H9 (cell line): ENCODE measurements at regions not wholly inside any gene's neighbourhood (a gene's known extent, or its start where the extent isn't known, plus 50 kb on each side); places are given as distances from the start of the nearest gene placed in this dataset.

Experiments used
- DNase-seq: peaks from one replicate; pipeline ENCODE4 v3.0.0-alpha.2; 2017
- H2AFZ ChIP-seq: one replicate; pipeline ENCODE4 v1.6.1; 2013; ENCODE audit warnings: mild to moderate bottlenecking, low read length, control low read depth, moderate library complexity
- H2AK5ac ChIP-seq: 2 replicates; pipeline ENCODE4 v1.6.1; 2013; ENCODE audit warnings: low read length, control low read depth, mixed read lengths; ENCODE audit not compliant: insufficient read length
- H2BK120ac ChIP-seq: one replicate; pipeline ENCODE4 v1.6.1; 2013; ENCODE audit warnings: low read depth, mild to moderate bottlenecking, low read length, control low read depth, inconsistent platforms; ENCODE audit not compliant: poor library complexity, severe bottlenecking
- H2BK12ac ChIP-seq: 2 replicates; pipeline ENCODE4 v1.6.1; 2013; ENCODE audit warnings: low read length, control low read depth, mixed read lengths, low read depth; ENCODE audit not compliant: insufficient read length
- H2BK15ac ChIP-seq: 2 replicates; pipeline ENCODE4 v1.6.1; 2013; ENCODE audit warnings: low read depth, low read length, control low read depth
- H2BK20ac ChIP-seq: one replicate; pipeline ENCODE4 v1.6.1; 2013; ENCODE audit warnings: low read depth, mild to moderate bottlenecking, low read length, control low read depth, inconsistent platforms; ENCODE audit not compliant: poor library complexity, severe bottlenecking
- H2BK5ac ChIP-seq: 2 replicates; pipeline ENCODE4 v1.6.1; 2013; ENCODE audit warnings: low read length, control low read depth, mixed read lengths; ENCODE audit not compliant: insufficient read length
- H3K14ac ChIP-seq: 2 replicates; pipeline ENCODE4 v1.6.1; 2013; ENCODE audit warnings: low read length, control low read depth; ENCODE audit not compliant: insufficient read depth
- H3K18ac ChIP-seq: 2 replicates; pipeline ENCODE4 v1.6.1; 2013; ENCODE audit warnings: low read depth, mild to moderate bottlenecking, mixed read lengths, low read length, control low read depth; ENCODE audit not compliant: insufficient read length
- H3K23ac ChIP-seq: 2 replicates; pipeline ENCODE4 v1.6.1; 2013; ENCODE audit warnings: low read length, control low read depth, mixed read lengths, low read depth; ENCODE audit not compliant: insufficient read length
- H3K23me2 ChIP-seq: 2 replicates; pipeline ENCODE4 v1.6.1; 2013; ENCODE audit warnings: low read depth, mild to moderate bottlenecking, mixed read lengths, low read length, control low read depth; ENCODE audit not compliant: insufficient read length, poor library complexity, severe bottlenecking
- H3K27ac ChIP-seq: 2 replicates; pipeline ENCODE4 v1.5.1; 2013; ENCODE audit warnings: low read length, control low read depth, mixed read lengths, low read depth; ENCODE audit not compliant: insufficient read length
- H3K27me3 ChIP-seq: 2 replicates; pipeline ENCODE4 v1.6.1; 2013; ENCODE audit warnings: low read length, control low read depth, inconsistent platforms; ENCODE audit not compliant: insufficient read depth
- H3K4ac ChIP-seq: 2 replicates; pipeline ENCODE4 v1.6.1; 2013; ENCODE audit warnings: low read depth, mild to moderate bottlenecking, control low read depth, inconsistent platforms, low read length, moderate library complexity
- H3K4me1 ChIP-seq: 2 replicates; pipeline ENCODE4 v1.6.1; 2013; ENCODE audit warnings: low read length, control low read depth, inconsistent platforms; ENCODE audit not compliant: insufficient read depth
- H3K4me2 ChIP-seq: 2 replicates; pipeline ENCODE4 v1.6.1; 2013; ENCODE audit warnings: low read length, control low read depth, mixed read lengths; ENCODE audit not compliant: insufficient read length, insufficient read depth
- H3K56ac ChIP-seq: 2 replicates; pipeline ENCODE4 v1.6.1; 2013; ENCODE audit warnings: low read depth, mild to moderate bottlenecking, mixed read lengths, low read length, control low read depth; ENCODE audit not compliant: insufficient read length
- H3K79me1 ChIP-seq: 2 replicates; pipeline ENCODE4 v1.6.1; 2013; ENCODE audit warnings: low read depth, mild to moderate bottlenecking, moderate library complexity, low read length, control low read depth, inconsistent platforms; ENCODE audit not compliant: insufficient read depth, poor library complexity, severe bottlenecking
- H3K79me2 ChIP-seq: 2 replicates; pipeline ENCODE4 v1.6.1; 2013; ENCODE audit warnings: low read length, control low read depth, inconsistent platforms; ENCODE audit not compliant: insufficient read depth
- H3K9ac ChIP-seq: 2 replicates; pipeline ENCODE4 v1.6.1; 2013; ENCODE audit warnings: low read length, control low read depth, mixed read lengths; ENCODE audit not compliant: insufficient read length; ENCODE audit errors: extremely low read depth
- H3K9me3 ChIP-seq: one replicate; pipeline ENCODE4 v1.6.1; 2013; ENCODE audit warnings: low read depth, low read length, inconsistent platforms; ENCODE audit not compliant: control insufficient read depth
- H3T11ph ChIP-seq: one replicate; pipeline ENCODE4 v1.6.1; 2013; ENCODE audit warnings: mild to moderate bottlenecking, low read length, control low read depth, inconsistent platforms
- H4K20me1 ChIP-seq: one replicate; pipeline ENCODE4 v1.6.1; 2013; ENCODE audit not compliant: control insufficient read depth, insufficient read length, insufficient read depth
- H4K5ac ChIP-seq: 2 replicates; pipeline ENCODE4 v1.6.1; 2013; ENCODE audit warnings: low read depth, mild to moderate bottlenecking, mixed read lengths, low read length, control low read depth; ENCODE audit not compliant: insufficient read length
- H4K8ac ChIP-seq: replicated peaks from 2 replicates; pipeline ENCODE4 v1.6.1; 2013; ENCODE audit warnings: low read length, control low read depth, mixed read lengths, low read depth; ENCODE audit not compliant: insufficient read length
- H4K91ac ChIP-seq: 2 replicates; pipeline ENCODE4 v1.6.1; 2013; ENCODE audit warnings: low read depth, mild to moderate bottlenecking, moderate library complexity, mixed read lengths, low read length, control low read depth; ENCODE audit not compliant: insufficient read length
- H3K27ac Mint-ChIP-seq, 3 experiments: 2 replicates in 2 of 3; 3 replicates in 1 of 3; pipeline ENCODE4 v1.8.0; 2020 to 2021; ENCODE audit warnings: mixed read lengths in 3 of 3, mild to moderate bottlenecking in 1 of 3, moderate library complexity in 1 of 3
- H3K27me3 Mint-ChIP-seq: 2 replicates; pipeline ENCODE4 v1.8.0; 2021; ENCODE audit warnings: low read depth, mild to moderate bottlenecking, moderate library complexity, mixed read lengths
- H3K36me3 Mint-ChIP-seq, 3 experiments: 2 replicates in 2 of 3; 3 replicates in 1 of 3; pipeline ENCODE4 v1.8.0; 2020 to 2021; ENCODE audit warnings: low read depth in 3 of 3, mixed read lengths in 3 of 3; ENCODE audit not compliant: insufficient read depth in 1 of 3
- H3K4me1 Mint-ChIP-seq, 2 experiments: 2 replicates each; pipeline ENCODE4 v1.8.0; 2020; ENCODE audit warnings: mixed read lengths in 2 of 2
- H3K4me3 Mint-ChIP-seq, 2 experiments: 2 replicates in 1 of 2; 3 replicates in 1 of 2; pipeline ENCODE4 v1.8.0; 2020 to 2021; ENCODE audit warnings: mild to moderate bottlenecking in 2 of 2, mixed read lengths in 2 of 2, moderate library complexity in 1 of 2
- H3K9me3 Mint-ChIP-seq, 2 experiments: 2 replicates in 1 of 2; 3 replicates in 1 of 2; pipeline ENCODE4 v1.8.0; 2020; ENCODE audit warnings: mild to moderate bottlenecking in 2 of 2, mixed read lengths in 2 of 2, moderate library complexity in 1 of 2
- CTCF ChIP-seq: fragments of 200-600 bp; sonication (generic); conservative IDR thresholded peaks from 3 replicates; pipeline ENCODE4 v1.8.0; 2021; ENCODE audit warnings: antibody characterized with exemption, mild to moderate bottlenecking
- whole genome bisulfite sequencing: extraction: QIAGEN DNeasy Blood & Tissue Kit; methylation state at CpG from one replicate; pipeline ENCODE4 v1.1.7; 2013; ENCODE audit warnings: missing lambda C conversion rate, low lambda C conversion rate, mixed read lengths; ENCODE audit not compliant: insufficient read length; ENCODE audit errors: extremely low coverage; 5-methylcytosine and 5-hydroxymethylcytosine counted together

GRCh38 chr6:81233990-81234389 is 518.5 kb downstream of the TENT5A start:
- H3K4me1 ChIP-seq: no peaks in the 10 kb centered on the region
- no peaks in the 10 kb centered on the region for H3K9me3 ChIP-seq
- H3K4me2 ChIP-seq: no peak overlapping the region
- no peak overlapping the region for H3K4ac ChIP-seq
- no CpG with 5 or more reads among the region's 1 CpG for WGBS
- no peaks in the 10 kb centered on the region for H3K36me3 Mint-ChIP-seq
- H2BK15ac ChIP-seq: no peak overlapping the region
- H2AFZ ChIP-seq: no peak overlapping the region
- no peak overlapping the region for H2BK20ac ChIP-seq
- no peak overlapping the region for H4K91ac ChIP-seq
- H4K5ac ChIP-seq: no peak overlapping the region
- no peak overlapping the region for H3K4me3 Mint-ChIP-seq
- no peaks in the 10 kb centered on the region for H3K79me2 ChIP-seq
- no peak overlapping the region for H3K14ac ChIP-seq
- no peak for DNase-seq
- H4K20me1 ChIP-seq: no peaks in the 10 kb centered on the region
- no peaks in the 10 kb centered on the region for H3K27me3 Mint-ChIP-seq
- no peak overlapping the region for H2BK5ac ChIP-seq
- no peak overlapping the region for H2BK12ac ChIP-seq
- no peak overlapping the region for H3K23ac ChIP-seq
- no peak overlapping the region for H3K18ac ChIP-seq
- H3K9ac ChIP-seq: no peak overlapping the region
- H3K56ac ChIP-seq: no peak overlapping the region
- no peak for TF ChIP-seq CTCF
- H4K8ac ChIP-seq: no peak overlapping the region
- H2BK120ac ChIP-seq: no peak overlapping the region
- H3K4me1 Mint-ChIP-seq: no peaks in the 10 kb centered on the region
- no peak overlapping the region for H3K27ac ChIP-seq
- no peaks in the 10 kb centered on the region for H3K79me1 ChIP-seq
- H3T11ph ChIP-seq: no peak overlapping the region
- no peak overlapping the region for H3K27ac Mint-ChIP-seq
- no peaks in the 10 kb centered on the region for H3K9me3 Mint-ChIP-seq
- H3K23me2 ChIP-seq: no peaks in the 10 kb centered on the region
- no peaks in the 10 kb centered on the region for H3K27me3 ChIP-seq
- no peak overlapping the region for H2AK5ac ChIP-seq
